ENCODE measurements at regions not wholly inside any gene's neighbourhood (a gene's known extent, or its start where the extent isn't known, plus 50 kb on each side); places are given as distances from the start of the nearest gene placed in this dataset.

- H3K14ac ChIP-seq (ENCODE audit: low read length) = no peak overlapping the region
- H3K4me1 ChIP-seq (ENCODE audit: control insufficient read depth in 2 of 2, insufficient read depth in 1 of 2, low read depth in 1 of 2, low read length in 2 of 2) = peaks cover 0 to 2% of the 10 kb centered on the region in 2 donors
- H2BK5ac ChIP-seq (ENCODE audit: low read length) = no peak overlapping the region
- no peak overlapping the region for H3K4me2 ChIP-seq (ENCODE audit: insufficient read depth, low read length, poor library complexity, severe bottlenecking)
- no peak overlapping the region for H3K4ac ChIP-seq (ENCODE audit: low read length)
- no peaks in the 10 kb centered on the region for H3K79me1 ChIP-seq (ENCODE audit: low read depth, low read length)
- H3K23ac ChIP-seq (ENCODE audit: low read depth, low read length, poor library complexity) = no peak overlapping the region
- no peak overlapping the region for H2BK15ac ChIP-seq (ENCODE audit: low read length)
- no peak overlapping the region for H4K8ac ChIP-seq (ENCODE audit: low read depth, low read length)
- no peak overlapping the region for H4K91ac ChIP-seq (ENCODE audit: low read depth, low read length, poor library complexity)
- H2BK12ac ChIP-seq (ENCODE audit: low read length) = no peak overlapping the region
- no peaks in the 10 kb centered on the region for H3K27me3 ChIP-seq (ENCODE audit: control insufficient read depth in 3 of 3, insufficient read depth in 3 of 3, low read depth in 1 of 3, low read length in 3 of 3)
- no peak overlapping the region for H3K4me3 ChIP-seq (ENCODE audit: low read length in 2 of 2)
- no peak overlapping the region for H3K9ac ChIP-seq (ENCODE audit: low read depth, low read length, poor library complexity)
- H3K18ac ChIP-seq (ENCODE audit: low read length) = no peak overlapping the region
- no peak overlapping the region for H2AFZ ChIP-seq (ENCODE audit: low read length)
- H2AK5ac ChIP-seq (ENCODE audit: low read depth, low read length) = no peak overlapping the region
- H3K36me3 ChIP-seq (replicated peaks in 1 of 2; ENCODE audit: control insufficient read depth in 2 of 2, insufficient read depth in 2 of 2, low read length in 2 of 2) = no peaks in the 10 kb centered on the region
- WGBS, 2 donors (ENCODE audit: extremely low coverage in 2 of 2, insufficient read length in 2 of 2, insufficient replicate concordance in 1 of 2) = no CpG with 5 or more reads among the region's 4 CpGs
- DNase-seq (ENCODE audit: low spot score) = no peak
- no peak overlapping the region for H2BK120ac ChIP-seq (ENCODE audit: low read depth, low read length)
- H3K9me3 ChIP-seq (replicated peaks in 1 of 2; ENCODE audit: control insufficient read depth in 2 of 2, insufficient read depth in 1 of 2, low read depth in 1 of 2, low read length in 2 of 2) = no peaks in the 10 kb centered on the region
- H3K27ac ChIP-seq (replicated peaks; ENCODE audit: low read length) = no peak overlapping the region
Observed at GRCh38 chr4:157992948-157993839, 179.6 kb downstream of the GASK1B start.

- DNase-seq (ENCODE audit: low spot score) = peak; percentile 58
- Histone ChIP-seq H3K4me2 (ENCODE audit: insufficient read depth, low read length, poor library complexity, severe bottlenecking) (no peak overlapping the region), H3K9ac (ENCODE audit: low read depth, low read length, poor library complexity) (no peak overlapping the region), H3K27me3 (ENCODE audit: control insufficient read depth in 3 of 3, insufficient read depth in 3 of 3, low read depth in 1 of 3, low read length in 3 of 3) (no peaks in the 10 kb centered on the region), H3K36me3 (replicated peaks in 1 of 2; ENCODE audit: control insufficient read depth in 2 of 2, insufficient read depth in 2 of 2, low read length in 2 of 2) (no peaks in the 10 kb centered on the region), H3K14ac (ENCODE audit: low read length) (no peak overlapping the region), H3K79me1 (ENCODE audit: low read depth, low read length) (no peaks in the 10 kb centered on the region), H3K4me3 (ENCODE audit: low read length in 2 of 2) (no peak overlapping the region), H2BK15ac (ENCODE audit: low read length) (no peak overlapping the region), H2BK12ac (ENCODE audit: low read length) (no peak overlapping the region), H3K9me3 (replicated peaks in 1 of 2; ENCODE audit: control insufficient read depth in 2 of 2, insufficient read depth in 1 of 2, low read depth in 1 of 2, low read length in 2 of 2) (no peaks in the 10 kb centered on the region), H4K91ac (ENCODE audit: low read depth, low read length, poor library complexity) (no peak overlapping the region), H3K4me1 (ENCODE audit: control insufficient read depth in 2 of 2, insufficient read depth in 1 of 2, low read depth in 1 of 2, low read length in 2 of 2) (peaks cover 0 to 2% of the 10 kb centered on the region in 2 donors), H2BK120ac (ENCODE audit: low read depth, low read length) (no peak overlapping the region), H3K27ac (replicated peaks; ENCODE audit: low read length) (no peak overlapping the region), H4K8ac (ENCODE audit: low read depth, low read length) (no peak overlapping the region), H2BK5ac (ENCODE audit: low read length) (no peak overlapping the region), H3K18ac (ENCODE audit: low read length) (no peak overlapping the region), H3K23ac (ENCODE audit: low read depth, low read length, poor library complexity) (no peak overlapping the region), H2AK5ac (ENCODE audit: low read depth, low read length) (no peak overlapping the region), H2AFZ (ENCODE audit: low read length) (no peak overlapping the region), H3K4ac (ENCODE audit: low read length) (no peak overlapping the region)
- no CpG with 5 or more reads among the region's 6 CpGs for WGBS, 2 donors (ENCODE audit: extremely low coverage in 2 of 2, insufficient read length in 2 of 2, insufficient replicate concordance in 1 of 2)
Observed at GRCh38 chr4:157992038-157992705, 180.7 kb downstream of the GASK1B start.

- Histone ChIP-seq H2AK5ac (ENCODE audit: low read depth, low read length) (no peak overlapping the region), H3K27me3 (ENCODE audit: control insufficient read depth in 3 of 3, insufficient read depth in 3 of 3, low read depth in 1 of 3, low read length in 3 of 3) (no peaks in the 10 kb centered on the region), H2BK120ac (ENCODE audit: low read depth, low read length) (no peak overlapping the region), H3K23ac (ENCODE audit: low read depth, low read length, poor library complexity) (no peak overlapping the region), H2BK15ac (ENCODE audit: low read length) (no peak overlapping the region), H2BK5ac (ENCODE audit: low read length) (no peak overlapping the region), H3K4me2 (ENCODE audit: insufficient read depth, low read length, poor library complexity, severe bottlenecking) (no peak overlapping the region), H3K27ac (replicated peaks; ENCODE audit: low read length) (no peak overlapping the region), H3K14ac (ENCODE audit: low read length) (no peak overlapping the region), H3K9me3 (replicated peaks in 1 of 2; ENCODE audit: control insufficient read depth in 2 of 2, insufficient read depth in 1 of 2, low read depth in 1 of 2, low read length in 2 of 2) (no peaks in the 10 kb centered on the region), H3K79me1 (ENCODE audit: low read depth, low read length) (no peaks in the 10 kb centered on the region), H4K8ac (ENCODE audit: low read depth, low read length) (no peak overlapping the region), H3K4ac (ENCODE audit: low read length) (no peak overlapping the region), H3K36me3 (replicated peaks in 1 of 2; ENCODE audit: control insufficient read depth in 2 of 2, insufficient read depth in 2 of 2, low read length in 2 of 2) (no peaks in the 10 kb centered on the region), H2AFZ (ENCODE audit: low read length) (no peak overlapping the region), H4K91ac (ENCODE audit: low read depth, low read length, poor library complexity) (no peak overlapping the region), H3K4me3 (ENCODE audit: low read length in 2 of 2) (no peak overlapping the region), H2BK12ac (ENCODE audit: low read length) (no peak overlapping the region), H3K9ac (ENCODE audit: low read depth, low read length, poor library complexity) (no peak overlapping the region), H3K18ac (ENCODE audit: low read length) (no peak overlapping the region), H3K4me1 (ENCODE audit: control insufficient read depth in 2 of 2, insufficient read depth in 1 of 2, low read depth in 1 of 2, low read length in 2 of 2) (no peaks in the 10 kb centered on the region)
- DNase-seq (ENCODE audit: low spot score) = no peak
- no CpG with 5 or more reads among the region's 2 CpGs for WGBS, 2 donors (ENCODE audit: extremely low coverage in 2 of 2, insufficient read length in 2 of 2, insufficient replicate concordance in 1 of 2)
Observed at GRCh38 chr4:157988641-157989040, 184.2 kb downstream of the GASK1B start.

- no peak overlapping the region for H2AK5ac ChIP-seq (ENCODE audit: low read depth, low read length)
- no peaks in the 10 kb centered on the region for H3K36me3 ChIP-seq (replicated peaks in 1 of 2; ENCODE audit: control insufficient read depth in 2 of 2, insufficient read depth in 2 of 2, low read length in 2 of 2)
- H3K79me1 ChIP-seq (ENCODE audit: low read depth, low read length) = no peaks in the 10 kb centered on the region
- H3K9ac ChIP-seq (ENCODE audit: low read depth, low read length, poor library complexity) = no peak overlapping the region
- no peak overlapping the region for H2BK15ac ChIP-seq (ENCODE audit: low read length)
- WGBS, 2 donors (ENCODE audit: extremely low coverage in 2 of 2, insufficient read length in 2 of 2, insufficient replicate concordance in 1 of 2) = 100% methylated on average over 1 of the region's 4 CpGs; no CpG with 5 or more reads in 1 of the 2 donors
- H4K8ac ChIP-seq (ENCODE audit: low read depth, low read length) = no peak overlapping the region
- no peak overlapping the region for H4K91ac ChIP-seq (ENCODE audit: low read depth, low read length, poor library complexity)
- H3K27ac ChIP-seq (replicated peaks; ENCODE audit: low read length) = no peak overlapping the region
- no peak overlapping the region for H2BK12ac ChIP-seq (ENCODE audit: low read length)
- no peak overlapping the region for H3K18ac ChIP-seq (ENCODE audit: low read length)
- no peak overlapping the region for H3K14ac ChIP-seq (ENCODE audit: low read length)
- H3K4me3 ChIP-seq (ENCODE audit: low read length in 2 of 2) = no peak overlapping the region
- H3K4me1 ChIP-seq (ENCODE audit: control insufficient read depth in 2 of 2, insufficient read depth in 1 of 2, low read depth in 1 of 2, low read length in 2 of 2) = no peaks in the 10 kb centered on the region
- H3K4me2 ChIP-seq (ENCODE audit: insufficient read depth, low read length, poor library complexity, severe bottlenecking) = no peak overlapping the region
- no peak overlapping the region for H2BK5ac ChIP-seq (ENCODE audit: low read length)
- H3K9me3 ChIP-seq (replicated peaks in 1 of 2; ENCODE audit: control insufficient read depth in 2 of 2, insufficient read depth in 1 of 2, low read depth in 1 of 2, low read length in 2 of 2) = no peaks in the 10 kb centered on the region
- no peak overlapping the region for H3K4ac ChIP-seq (ENCODE audit: low read length)
- no peak overlapping the region for H2AFZ ChIP-seq (ENCODE audit: low read length)
- no peak for DNase-seq (ENCODE audit: low spot score)
- no peaks in the 10 kb centered on the region for H3K27me3 ChIP-seq (ENCODE audit: control insufficient read depth in 3 of 3, insufficient read depth in 3 of 3, low read depth in 1 of 3, low read length in 3 of 3)
- no peak overlapping the region for H2BK120ac ChIP-seq (ENCODE audit: low read depth, low read length)
- H3K23ac ChIP-seq (ENCODE audit: low read depth, low read length, poor library complexity) = no peak overlapping the region
Observed at GRCh38 chr4:157984285-157984911, 188.4 kb downstream of the GASK1B start.
